ENCODE measurements at regions not wholly inside any gene's neighbourhood (a gene's known extent, or its start where the extent isn't known, plus 50 kb on each side); places are given as distances from the start of the nearest gene placed in this dataset.
"Not testable (repeated sequence)": the region's sequence is repeated elsewhere in the genome, so short reads cannot be mapped to it uniquely, and the experiment has no call there.

DNA sequence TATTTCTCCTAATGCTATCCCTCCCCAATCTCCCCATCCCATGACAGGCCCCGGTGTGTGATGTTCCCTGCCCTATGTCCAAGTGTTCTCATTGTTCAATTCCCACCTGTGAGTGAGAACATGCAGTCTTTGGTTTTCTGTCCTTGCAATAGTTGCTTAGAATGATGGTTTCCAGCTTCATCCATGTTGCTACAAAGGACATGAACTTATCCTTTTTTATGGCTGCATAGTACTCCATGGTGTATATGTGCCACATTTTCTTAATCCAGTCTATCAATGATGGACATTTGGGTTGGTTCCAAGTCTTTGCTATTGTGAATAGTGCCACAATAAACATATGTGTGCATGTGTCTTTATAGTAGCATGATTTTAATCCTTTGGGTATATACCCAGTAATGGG is 51.3 kb upstream of the RIOK2 start:
- DNase-seq, result not testable (repeated sequence)

DNA sequence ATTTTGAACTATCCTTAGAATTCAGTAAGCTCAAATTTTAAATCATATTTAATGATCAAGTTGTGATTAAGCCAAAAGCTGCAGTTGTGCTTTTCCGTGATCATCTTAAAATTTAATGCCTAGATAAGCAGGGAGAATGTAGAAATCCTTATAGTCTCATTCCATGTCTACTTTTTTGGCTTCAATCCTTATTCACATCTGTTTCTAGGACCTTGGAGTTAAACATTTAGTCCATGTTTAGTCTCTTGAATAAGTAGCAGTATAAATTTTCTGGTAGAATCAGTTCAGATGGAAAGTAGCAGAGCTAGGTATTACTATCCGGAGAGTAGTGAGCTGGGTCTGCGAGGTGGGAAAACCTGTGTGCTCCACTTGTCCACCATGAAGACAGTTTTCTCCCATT is 59.3 kb upstream of the RIOK2 start:
- no peak for DNase-seq

DNA sequence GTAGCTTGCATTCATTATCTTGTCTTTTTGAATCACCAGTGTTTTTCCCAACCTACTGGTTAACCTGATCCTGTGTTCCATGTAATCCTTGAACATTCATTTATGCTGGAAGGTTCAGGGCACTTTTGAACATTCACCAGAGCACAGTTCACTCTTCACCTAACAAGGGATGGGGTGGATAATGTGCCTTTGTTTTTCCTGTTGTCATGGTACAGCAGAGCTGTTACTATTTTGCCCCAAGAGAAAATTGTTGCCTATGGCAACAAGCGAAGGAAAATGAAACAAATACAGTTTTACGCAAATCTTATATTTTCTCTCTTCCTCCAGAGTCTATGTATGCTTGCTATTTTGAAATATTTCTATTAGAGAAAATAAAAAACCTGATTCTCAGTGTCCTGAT is 60.3 kb upstream of the RIOK2 start:
- no peak for DNase-seq

DNA sequence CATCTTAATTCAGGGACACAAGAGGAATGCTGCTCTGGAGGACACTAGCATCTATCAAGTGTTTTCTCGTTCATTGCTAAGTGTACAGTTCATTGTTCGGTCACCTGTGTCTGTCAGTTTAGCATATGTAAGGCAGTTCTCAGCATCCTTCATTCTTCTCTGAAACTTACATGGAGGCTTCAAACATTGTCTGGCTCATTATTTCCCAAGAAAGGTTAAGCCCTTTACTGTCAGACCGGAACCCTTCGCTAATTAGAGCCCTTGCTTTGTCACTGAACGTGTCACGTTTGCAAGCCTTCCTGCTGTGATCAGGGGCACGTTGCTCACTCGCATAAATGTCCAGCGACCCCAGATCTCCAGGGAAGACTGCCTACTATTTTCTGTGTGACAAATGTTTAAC is 62.3 kb upstream of the RIOK2 start:
- peak; percentile 11 for DNase-seq

DNA sequence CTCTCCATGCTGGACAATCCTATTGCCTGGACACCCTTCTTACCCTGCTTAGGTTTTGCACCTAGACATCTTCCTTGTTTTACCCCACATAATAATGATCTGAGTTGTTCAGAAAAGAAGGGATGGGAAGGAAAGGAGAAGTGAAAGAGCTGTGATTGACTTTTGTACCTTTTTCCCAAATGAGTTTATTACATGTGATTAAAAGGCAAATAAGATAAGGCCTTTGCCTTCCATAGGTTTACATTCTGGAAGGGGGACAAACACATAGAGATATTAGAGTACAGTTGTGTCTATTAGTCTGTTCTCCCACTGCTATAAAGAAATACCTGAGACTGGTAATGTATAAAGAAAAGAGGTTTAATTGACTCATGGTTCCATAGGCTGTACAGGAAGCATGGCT is 67.1 kb upstream of the RIOK2 start:
- no peak for DNase-seq

DNA sequence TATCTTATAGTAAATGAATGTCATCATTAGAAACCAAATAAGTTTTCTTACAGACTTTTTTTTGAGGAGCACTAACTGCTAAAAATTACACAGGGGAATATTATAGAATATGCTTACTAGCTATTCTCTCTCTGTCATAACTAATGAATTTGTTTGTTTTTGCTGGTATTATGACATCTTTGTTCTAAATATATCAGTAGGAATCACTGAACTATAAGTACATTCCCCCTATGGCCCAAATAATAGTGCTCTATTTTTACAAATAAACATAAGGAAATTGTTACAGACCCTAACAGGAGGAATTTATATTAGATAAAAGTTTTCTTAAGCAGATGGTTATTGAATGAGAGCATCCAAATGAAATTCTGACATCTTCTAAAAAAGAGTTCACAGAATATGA is 83.0 kb upstream of the RIOK2 start:
- no peak for DNase-seq

DNA sequence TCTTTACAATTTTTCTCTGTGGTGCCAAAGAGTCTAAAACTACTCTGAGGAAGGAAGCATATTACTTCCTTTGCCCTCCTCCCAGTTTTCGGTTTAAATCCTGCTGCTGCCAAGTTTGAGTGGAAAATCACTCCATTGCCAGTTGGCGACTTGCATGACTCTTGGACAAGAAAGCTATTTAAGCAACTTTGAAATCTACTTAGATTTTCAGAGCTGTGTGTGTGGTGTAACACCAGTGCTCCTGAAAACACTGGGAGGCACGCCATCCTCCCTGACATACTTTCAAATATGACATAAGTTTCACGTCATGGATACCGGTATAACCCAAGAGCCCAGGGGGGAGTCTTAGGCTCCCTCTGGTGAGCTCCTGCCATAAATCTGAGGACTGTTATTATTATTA is 83.5 kb upstream of the RIOK2 start:
- DNase-seq, result no peak

DNA sequence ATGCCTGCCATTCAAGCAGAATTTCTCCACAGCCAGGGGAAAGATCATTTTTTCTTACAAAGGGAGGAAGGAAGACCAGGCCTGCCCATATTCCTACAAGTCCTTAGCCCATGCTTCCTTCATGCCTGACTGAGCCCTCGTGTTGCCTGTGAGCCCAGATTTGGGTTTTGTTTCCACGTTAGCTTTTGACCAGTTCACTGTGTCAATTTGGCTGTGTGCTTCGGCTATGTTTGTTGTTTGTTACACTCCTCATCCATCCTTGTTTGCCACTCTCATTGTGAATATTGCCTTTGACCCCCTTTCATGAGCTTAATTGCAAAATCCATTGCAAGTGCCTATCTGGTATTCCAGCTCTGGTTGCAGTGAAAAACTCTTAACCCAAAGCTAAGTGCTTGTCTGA is 84.7 kb upstream of the RIOK2 start:
- DNase-seq, result no peak

DNA sequence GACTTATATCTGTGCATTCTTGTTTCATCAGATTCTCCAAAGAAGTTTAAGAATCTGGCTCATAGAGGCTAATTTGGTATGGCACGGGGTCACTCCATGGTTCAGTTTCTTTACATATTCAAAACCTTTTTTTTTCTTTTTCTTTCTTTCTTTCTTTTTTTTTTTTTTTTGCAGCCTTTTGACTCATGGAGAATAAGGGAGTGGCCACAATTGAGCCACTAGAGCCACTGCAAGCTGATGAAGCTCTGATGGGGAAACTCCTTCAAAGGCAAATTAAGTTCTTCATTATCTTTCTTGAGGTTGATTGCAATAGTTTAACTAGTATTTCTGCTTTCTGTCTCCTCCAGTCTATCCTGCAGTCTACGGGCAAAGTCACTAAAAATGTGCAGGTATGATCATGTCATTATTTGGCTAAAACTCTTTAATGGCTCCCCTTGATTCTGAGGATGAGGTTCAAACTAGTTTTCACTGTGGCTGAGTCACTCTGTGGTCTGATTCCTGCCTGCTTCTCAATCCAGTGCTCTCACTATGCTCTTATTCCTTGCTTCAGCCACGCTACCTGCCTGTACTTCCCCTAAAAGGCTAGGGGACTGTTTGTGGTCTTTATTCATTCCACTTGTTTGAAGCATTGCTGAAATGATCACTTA is 93.5 kb upstream of the RIOK2 start:
- DNase-seq, result no peak

DNA sequence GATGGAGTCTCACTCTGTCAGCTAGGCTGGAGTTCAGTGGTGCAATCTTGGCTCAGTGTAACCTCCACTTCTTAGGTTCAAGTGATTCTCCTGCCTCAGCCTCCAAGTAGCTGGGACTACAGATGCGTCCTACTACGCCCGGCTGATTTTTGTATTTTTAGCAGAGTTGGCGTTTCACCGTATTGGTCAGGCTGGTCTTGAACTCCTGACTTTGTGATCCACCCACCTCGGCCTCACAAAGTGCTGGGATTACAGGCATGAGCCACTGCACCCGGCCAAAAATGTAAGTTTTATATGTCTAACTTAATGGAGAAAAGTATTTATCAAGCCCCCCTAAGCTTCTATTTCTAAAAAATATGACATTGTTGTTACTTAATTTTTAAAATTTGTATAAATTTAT is 98.2 kb upstream of the RIOK2 start:
- no peak for DNase-seq

DNA sequence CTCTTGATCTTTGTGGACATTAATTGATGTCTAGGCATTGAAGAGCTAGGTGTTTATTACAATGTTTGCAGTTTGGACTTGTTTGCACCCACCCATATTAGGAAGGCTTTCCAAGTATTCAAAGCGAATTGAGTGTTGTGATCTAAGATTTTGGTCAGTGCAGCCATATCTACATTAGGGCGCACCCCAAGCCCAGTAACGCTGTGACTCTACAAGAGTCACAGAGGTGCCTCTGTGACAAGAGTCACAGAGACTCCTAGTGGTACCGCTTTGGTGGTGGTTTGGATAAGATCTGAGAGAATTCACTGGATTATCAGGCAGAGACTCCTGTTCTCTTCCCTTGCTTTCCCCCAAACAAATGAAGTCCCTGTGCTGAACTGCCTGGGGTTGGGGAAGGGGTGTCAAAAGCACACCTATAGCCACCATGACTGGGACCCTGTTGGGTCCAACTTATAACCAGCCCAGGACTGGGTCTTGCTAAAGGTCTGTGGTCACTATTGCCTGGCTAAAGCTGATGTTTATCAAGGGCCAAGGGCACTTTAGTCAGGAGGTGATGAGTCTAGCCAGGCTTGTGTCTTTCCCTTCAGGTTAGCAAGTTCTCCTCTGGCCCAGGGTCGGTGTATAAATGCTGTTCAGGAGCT is 114.1 kb upstream of the RIOK2 start:
- DNase-seq, result peak; percentile 15

DNA sequence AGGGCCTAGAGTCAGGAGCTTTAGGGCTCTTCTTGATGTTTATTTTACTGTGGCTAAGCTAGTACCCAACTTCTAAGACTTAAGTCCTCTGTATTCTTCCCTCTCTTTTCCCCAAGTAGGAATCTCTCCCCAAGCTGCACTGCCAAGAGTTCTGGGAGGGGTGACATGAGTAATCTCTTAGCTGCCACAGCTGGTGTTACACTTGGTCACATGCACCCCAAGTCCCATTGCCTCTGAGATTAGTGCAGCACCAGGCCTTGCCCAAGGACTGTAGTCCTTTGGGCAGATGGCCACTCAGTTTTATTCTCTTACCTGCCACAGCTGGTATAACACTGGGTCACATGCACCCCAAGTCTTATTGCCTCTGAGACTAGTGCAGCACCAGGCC is 114.7 kb upstream of the RIOK2 start:
- peak; percentile 1 for DNase-seq

DNA sequence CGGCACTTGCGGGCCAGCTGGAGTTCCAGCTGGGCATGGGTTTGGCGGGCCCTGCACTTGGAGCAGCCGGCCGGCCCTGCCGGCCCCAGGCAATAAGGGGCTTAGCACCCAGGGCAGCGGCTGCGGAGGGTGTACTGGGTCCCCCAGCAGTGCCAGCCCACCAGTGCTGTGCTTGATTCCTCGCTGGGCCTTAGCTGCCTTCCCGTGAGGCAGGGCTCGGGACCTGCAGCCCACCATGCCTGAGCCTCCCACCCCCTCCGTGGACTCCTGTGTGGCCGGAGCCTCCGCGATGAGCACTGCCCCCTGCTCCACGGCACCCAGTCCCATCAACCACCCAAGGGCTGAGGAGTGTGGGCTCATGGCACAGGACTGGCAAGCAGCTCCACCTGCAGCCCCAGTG is 118.1 kb upstream of the RIOK2 start:
- not testable (repeated sequence) for DNase-seq

DNA sequence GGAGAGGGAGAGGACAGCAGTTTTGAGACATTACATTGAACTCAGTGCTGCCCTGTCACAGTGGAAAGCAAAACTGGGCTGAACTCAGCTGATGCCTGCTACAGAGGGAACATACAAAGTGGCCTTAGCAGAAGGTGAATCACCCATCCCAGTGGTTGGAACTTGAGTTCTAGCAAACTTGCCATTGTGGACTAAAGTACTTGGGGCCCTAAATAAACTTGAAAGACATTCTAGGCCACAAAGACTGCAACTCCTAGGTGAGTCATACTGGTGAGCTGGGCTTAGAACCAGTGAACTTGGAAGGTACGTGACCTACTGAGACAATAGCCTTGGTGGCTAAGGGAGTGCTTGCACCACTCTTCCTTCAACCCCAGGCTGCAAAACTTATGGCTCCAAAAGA is 155.7 kb upstream of the RIOK2 start:
- DNase-seq, result no peak

DNA sequence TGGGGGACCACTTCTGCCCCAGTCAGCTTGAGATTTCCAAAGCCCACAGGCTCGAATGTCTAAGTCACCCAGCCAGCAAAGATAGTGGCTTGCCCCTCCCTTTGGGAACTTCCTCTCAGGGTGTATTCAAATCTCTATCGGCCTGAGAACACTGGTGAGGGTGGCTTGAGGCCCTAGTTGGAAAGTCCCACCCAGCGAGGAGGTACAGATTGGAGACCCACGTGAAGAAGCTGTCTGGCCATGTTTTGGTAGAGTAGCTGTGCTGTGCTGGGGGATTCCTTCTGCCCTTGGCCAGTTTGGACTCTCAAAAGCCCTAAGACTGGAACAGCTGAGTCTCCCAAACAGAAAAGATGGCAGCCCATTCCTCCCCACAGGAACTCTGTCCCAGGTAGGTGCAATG is 172.7 kb upstream of the RIOK2 start:
- no peak for DNase-seq

DNA sequence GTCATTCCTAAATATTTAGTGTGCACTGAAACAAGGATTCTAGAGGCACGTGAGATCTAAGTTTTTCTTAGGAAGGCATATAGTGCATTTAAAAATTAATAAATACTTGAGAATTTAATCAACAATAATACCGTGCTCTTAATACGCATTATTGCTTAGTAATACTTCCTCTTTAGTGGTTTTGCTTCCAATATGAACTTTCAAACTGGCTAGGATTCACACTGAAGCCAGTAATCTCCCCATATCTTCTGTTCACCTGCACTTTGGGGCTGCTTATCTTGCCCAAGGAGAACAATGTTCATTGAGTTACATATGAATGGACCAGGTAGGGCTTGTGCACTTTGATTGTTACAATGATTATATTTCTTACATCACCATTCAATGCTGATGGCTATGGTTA is 180.5 kb upstream of the RIOK2 start:
- no peak for DNase-seq

DNA sequence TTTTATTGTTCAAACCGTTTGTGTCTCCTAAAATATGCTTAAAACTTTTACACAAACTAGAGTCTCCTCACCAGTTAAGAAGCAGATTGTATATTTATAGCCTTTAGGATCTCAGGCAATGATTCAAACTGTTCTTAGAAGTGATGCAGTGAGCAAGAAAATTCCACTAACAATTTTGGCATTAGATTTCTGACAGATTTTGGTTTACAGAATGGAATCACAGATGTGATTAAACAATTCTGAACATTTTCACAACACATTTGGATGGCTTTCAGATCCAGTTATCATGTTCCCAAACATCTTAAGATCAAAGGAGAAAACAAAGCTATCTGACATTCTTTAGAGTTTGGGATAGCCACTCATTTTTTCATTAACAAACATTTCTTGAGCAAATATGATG is 181.7 kb upstream of the RIOK2 start:
- no peak for DNase-seq

DNA sequence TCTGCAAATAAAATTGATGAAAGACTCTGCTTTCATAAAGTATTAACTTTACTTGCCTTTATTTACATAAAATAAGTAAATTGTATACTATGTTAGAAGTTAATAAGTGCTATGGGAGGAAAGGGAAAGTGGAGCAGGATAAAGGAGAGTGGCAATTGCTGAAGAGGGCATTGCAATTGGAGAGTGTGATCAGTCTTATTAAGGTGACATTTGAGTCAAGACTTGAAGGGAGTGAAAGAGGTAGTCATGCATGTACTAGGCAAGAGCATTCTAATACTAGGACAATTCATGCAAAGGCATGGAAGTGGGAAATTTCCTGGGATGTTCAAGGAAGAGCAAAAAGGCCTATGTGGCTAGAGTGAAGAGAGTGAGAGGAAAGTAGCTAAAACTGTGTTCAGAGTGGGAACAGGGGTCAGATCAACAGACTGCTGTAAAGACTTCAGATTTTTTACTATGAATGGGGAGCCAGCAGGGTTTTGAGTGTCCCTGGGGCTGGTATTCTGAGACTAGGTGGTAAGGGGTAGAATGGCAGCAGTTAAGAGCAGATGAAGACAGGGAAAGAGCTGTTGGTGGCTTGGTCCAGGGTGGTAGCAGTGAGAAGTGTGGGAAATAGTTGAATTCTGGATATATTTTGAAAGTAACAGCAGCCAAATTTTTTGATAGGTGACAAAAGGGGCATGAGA is 182.3 kb upstream of the RIOK2 start:
- DNase-seq, result no peak

DNA sequence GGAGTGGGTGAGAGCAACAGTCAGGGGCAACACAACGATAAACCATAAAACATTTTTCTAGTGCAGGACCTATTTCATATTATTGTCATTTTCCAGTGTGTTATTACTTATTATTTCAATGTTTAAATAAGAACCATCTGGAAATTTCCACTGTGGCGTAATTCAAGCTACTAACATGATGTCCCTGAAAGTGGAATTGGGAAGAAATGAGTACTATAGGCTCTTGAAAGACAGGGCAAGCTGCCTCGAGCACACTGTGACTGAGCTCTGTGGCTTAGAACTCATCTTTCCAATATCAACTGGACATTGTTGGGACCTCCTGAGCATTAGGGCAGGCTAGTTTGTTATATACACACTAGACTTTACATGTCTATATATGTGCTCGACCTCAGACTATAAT is 182.9 kb upstream of the RIOK2 start:
- DNase-seq, result no peak

DNA sequence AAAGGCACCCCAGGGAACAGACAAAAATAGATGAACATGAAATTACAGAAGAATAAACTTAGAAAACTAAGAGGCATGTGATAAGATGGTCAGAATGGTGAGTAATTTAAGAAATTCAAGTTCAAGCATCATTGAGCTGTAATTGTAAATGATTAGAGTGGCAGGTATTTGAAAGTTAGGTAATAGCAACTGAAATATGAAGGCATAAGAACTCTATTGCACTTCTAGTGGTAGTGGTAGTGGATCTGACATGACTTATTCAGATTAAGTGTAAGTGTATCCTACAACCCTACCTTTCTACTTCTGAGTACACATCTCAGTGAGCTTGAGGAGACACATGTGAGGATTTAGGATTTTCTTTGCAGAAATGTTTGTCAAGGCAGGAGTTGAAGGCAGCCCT is 192.9 kb upstream of the RIOK2 start:
- no peak for DNase-seq

DNA sequence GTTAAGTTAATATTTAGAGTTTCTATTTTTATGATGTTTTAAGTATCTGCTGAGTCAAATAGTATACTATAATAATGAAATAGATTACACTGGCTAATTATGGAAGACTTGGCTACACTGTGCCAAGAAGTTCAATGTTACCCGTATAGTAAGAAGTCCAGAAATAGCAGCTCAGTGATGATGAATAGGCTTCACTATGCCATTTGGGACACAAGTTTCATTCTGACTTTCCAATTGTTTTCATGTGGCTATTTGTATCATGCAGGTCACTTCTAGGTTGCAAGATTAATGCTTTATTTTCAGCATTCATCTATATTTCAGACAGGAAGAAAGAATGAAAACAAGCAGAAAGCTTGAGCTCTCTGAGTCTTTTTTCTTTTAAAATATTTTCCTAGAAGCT is 194.5 kb upstream of the RIOK2 start:
- DNase-seq, result no peak

DNA sequence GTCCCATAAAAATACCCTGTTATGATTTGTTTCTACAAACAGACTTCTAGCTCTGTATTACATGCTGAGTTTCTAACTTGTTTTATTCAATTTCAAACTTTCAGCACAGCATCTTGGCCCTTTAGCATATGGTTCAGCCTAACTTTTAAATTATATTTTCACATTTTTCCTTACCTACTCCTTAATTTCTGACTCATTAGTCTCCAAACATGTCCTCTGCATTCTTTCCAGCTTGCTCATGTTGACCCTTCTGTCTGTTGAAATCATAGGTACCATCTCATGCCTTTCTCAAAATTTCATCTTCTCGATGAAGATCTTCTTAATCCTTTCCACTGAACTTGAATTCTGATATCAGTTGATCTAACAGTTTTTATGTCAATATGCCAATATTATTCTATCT is 200.9 kb upstream of the RIOK2 start:
- DNase-seq, result no peak

DNA sequence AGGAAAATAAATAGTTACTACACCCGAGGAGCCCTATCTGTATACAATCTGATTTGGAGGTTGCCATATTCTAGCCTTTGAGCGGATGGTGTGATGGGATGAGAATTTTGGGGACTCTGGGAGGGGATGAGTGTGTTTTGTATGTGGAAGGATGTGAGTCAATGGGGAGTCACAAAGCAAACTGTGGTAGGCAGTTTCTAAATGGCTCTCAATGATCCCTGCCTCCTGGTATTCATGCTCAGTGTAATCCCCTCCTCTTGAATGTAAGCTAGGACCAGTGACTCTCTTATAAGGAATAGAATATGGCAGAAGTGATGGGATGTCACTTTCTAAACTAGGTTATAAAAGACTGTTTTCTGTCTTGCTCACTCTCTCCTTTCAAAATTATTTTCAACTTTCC is 205.7 kb upstream of the RIOK2 start:
- DNase-seq, result no peak

DNA sequence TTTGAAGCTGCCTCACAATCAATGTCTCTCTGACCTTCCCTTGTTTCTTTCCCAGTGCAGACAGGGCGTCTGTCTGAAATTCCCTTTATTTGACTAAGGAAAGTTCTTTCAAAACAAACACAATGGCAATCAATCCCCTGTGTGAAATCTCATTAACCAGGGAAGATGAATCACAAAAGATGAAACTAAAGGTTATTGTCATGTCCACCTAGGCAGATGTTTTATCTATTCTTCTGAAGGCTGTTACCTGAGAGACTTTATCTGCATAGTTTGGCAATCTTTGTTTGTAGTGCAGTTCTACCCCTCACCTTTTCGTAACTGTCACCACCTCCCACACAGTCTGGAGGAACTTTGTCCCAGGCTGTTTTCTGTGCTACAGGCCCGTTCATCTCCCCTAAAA is 217.5 kb upstream of the RIOK2 start:
- no peak for DNase-seq

All from right kidney (tissue), 1 donor.